T-helper 1 cell treated with Interleukin-12 subunit alpha and Interleukin-12 subunit beta and Interleukin-4 antibody, amounts not matched to agents 30 ng/mL and 1 ng/mL, for 36 hours (primary cell): ENCODE measurements at regions not wholly inside any gene's neighbourhood (a gene's known extent, or its start where the extent isn't known, plus 50 kb on each side); places are given as distances from the start of the nearest gene placed in this dataset.
"Not testable (repeated sequence)": the region's sequence is repeated elsewhere in the genome, so short reads cannot be mapped to it uniquely, and the experiment has no call there.

Source experiments
- intact Hi-C: fragments of 100-400 bp; cut with micrococcal nuclease; formaldehyde crosslinking; loops from one replicate; pipeline ENCODE4 v1.15.1; 2024

GRCh38 chr11:114801773-114802172 lies 123.4 kb downstream of the NXPE2 start:
- intact Hi-C loops = no loop called here

- intact Hi-C loops = no loop called here
Observed at GRCh38 chr11:114802878-114803277, 124.6 kb downstream of the NXPE2 start.

- intact Hi-C loops = not testable (repeated sequence)
Observed at GRCh38 chr11:114805431-114805830, 127.1 kb downstream of the NXPE2 start.

- intact Hi-C loops = no loop called here
Observed at GRCh38 chr11:114811971-114812370, 133.6 kb downstream of the NXPE2 start.

GRCh38 chr11:114812733-114813132 lies 134.4 kb downstream of the NXPE2 start:
- intact Hi-C loops = no loop called here

- intact Hi-C loops = no loop called here
Observed at GRCh38 chr11:114813189-114813718, 134.9 kb downstream of the NXPE2 start.

GRCh38 chr11:114815176-114815575 lies 136.8 kb downstream of the NXPE2 start:
- intact Hi-C loops = no loop called here

- intact Hi-C loops = no loop called here
Observed at GRCh38 chr11:114815761-114816160, 137.4 kb downstream of the NXPE2 start.

- intact Hi-C loops = no loop called here
Observed at GRCh38 chr11:114816791-114817190, 138.5 kb downstream of the NXPE2 start.

GRCh38 chr11:114818382-114818781 lies 140.1 kb downstream of the NXPE2 start:
- intact Hi-C loops = no loop called here

GRCh38 chr11:114819028-114819427 lies 140.7 kb downstream of the NXPE2 start:
- intact Hi-C loops = no loop called here

GRCh38 chr11:114820621-114821020 lies 142.3 kb downstream of the NXPE2 start:
- intact Hi-C loops = no loop called here

GRCh38 chr11:114821621-114822412 lies 143.5 kb downstream of the NXPE2 start:
- intact Hi-C loops = no loop called here

- intact Hi-C loops = no loop called here
Observed at GRCh38 chr11:114826910-114827442, 148.6 kb downstream of the NXPE2 start.

- intact Hi-C loops = no loop called here
Observed at GRCh38 chr11:114827736-114828135, 149.4 kb downstream of the NXPE2 start.

- intact Hi-C loops = no loop called here
Observed at GRCh38 chr11:114832532-114833125, 154.3 kb downstream of the NXPE2 start.

GRCh38 chr11:114836161-114836560 lies 157.8 kb downstream of the NXPE2 start:
- intact Hi-C loops = no loop called here

- intact Hi-C loops = no loop called here
Observed at GRCh38 chr11:114844896-114845295, 166.6 kb downstream of the NXPE2 start.

GRCh38 chr11:114845766-114846415 lies 167.6 kb downstream of the NXPE2 start:
- intact Hi-C loops = no loop called here

GRCh38 chr11:114846416-114846791 lies 168.1 kb downstream of the NXPE2 start:
- intact Hi-C loops = no loop called here

- intact Hi-C loops = no loop called here
Observed at GRCh38 chr11:114847306-114847975, 169.1 kb downstream of the NXPE2 start.
